ENCODE measurements at regions not wholly inside any gene's neighbourhood (a gene's known extent, or its start where the extent isn't known, plus 50 kb on each side); places are given as distances from the start of the nearest gene placed in this dataset.

- H3K9me3 ChIP-seq, result no peaks in the 10 kb centered on the region
- WGBS, 5 donors, result 83 to 92% (median 88%) methylated on average over 2 of the region's 2 CpGs
- H3K27ac ChIP-seq, result no peak overlapping the region
- intact Hi-C loops (cut with DNase I; ENCODE audit: low total_unique reads), result no loop called here
- H3K4me1 ChIP-seq, result no peaks in the 10 kb centered on the region
- H3K4me3 ChIP-seq, result no peak overlapping the region
- TF ChIP-seq POLR2A (IDR thresholded peaks at IDR 0.05) (no peak), CTCF (IDR thresholded peaks at IDR 0.05 in 8 of 11, conservative IDR thresholded peaks at IDR 0.05 in 3 of 11) (no peak), POLR2AphosphoS5 (IDR thresholded peaks at IDR 0.05) (no peak)
- no peaks in the 10 kb centered on the region for H3K36me3 ChIP-seq
- H3K27me3 ChIP-seq (replicated peaks in 1 of 7), result no peaks in the 10 kb centered on the region
- no peak for DNase-seq
These were observed 143.0 kb downstream of the NXNL2 start for GRCh38 chr9:88678008-88678407.

- H3K4me1 ChIP-seq, result no peaks in the 10 kb centered on the region
- 73 to 92% (median 87%) methylated on average over 4 of the region's 4 CpGs for WGBS, 5 donors
- H3K9me3 ChIP-seq, result no peaks in the 10 kb centered on the region
- no peak for TF ChIP-seq CTCF (IDR thresholded peaks at IDR 0.05 in 8 of 11, conservative IDR thresholded peaks at IDR 0.05 in 3 of 11)
- TF ChIP-seq POLR2AphosphoS5 (IDR thresholded peaks at IDR 0.05), result no peak
- TF ChIP-seq POLR2A (IDR thresholded peaks at IDR 0.05), result no peak
- intact Hi-C loops (cut with DNase I; ENCODE audit: low total_unique reads), result no loop called here
- no peak overlapping the region for H3K4me3 ChIP-seq
- H3K27ac ChIP-seq, result no peak overlapping the region
- H3K36me3 ChIP-seq, result no peaks in the 10 kb centered on the region
- H3K27me3 ChIP-seq (replicated peaks in 1 of 7), result no peaks in the 10 kb centered on the region
- no peak for DNase-seq
These were observed 143.5 kb downstream of the NXNL2 start for GRCh38 chr9:88678431-88678830.

GRCh38 chr9:88680041-88680440, 145.1 kb downstream of the NXNL2 start:
- Histone ChIP-seq H3K9me3 (no peaks in the 10 kb centered on the region), H3K36me3 (no peaks in the 10 kb centered on the region), H3K4me3 (no peak overlapping the region), H3K4me1 (no peaks in the 10 kb centered on the region), H3K27me3 (replicated peaks in 1 of 7) (no peaks in the 10 kb centered on the region), H3K27ac (peak overlapping the region in 1 of 8 donors; percentile 21)
- no peak for DNase-seq
- TF ChIP-seq POLR2AphosphoS5 (IDR thresholded peaks at IDR 0.05) (no peak), POLR2A (IDR thresholded peaks at IDR 0.05) (no peak)
- WGBS, 5 donors, result 78 to 89% (median 79%) methylated on average over 5 of the region's 5 CpGs
- intact Hi-C loops (cut with DNase I; ENCODE audit: low total_unique reads), result no loop called here

GRCh38 chr9:88680505-88681160, 145.7 kb downstream of the NXNL2 start:
- TF ChIP-seq POLR2A (IDR thresholded peaks at IDR 0.05), result no peak
- TF ChIP-seq POLR2AphosphoS5 (IDR thresholded peaks at IDR 0.05), result no peak
- TF ChIP-seq CTCF (IDR thresholded peaks at IDR 0.05 in 8 of 11, conservative IDR thresholded peaks at IDR 0.05 in 3 of 11), result no peak
- no peak for DNase-seq
- Histone ChIP-seq H3K9me3 (no peaks in the 10 kb centered on the region), H3K4me3 (no peak overlapping the region), H3K27me3 (replicated peaks in 1 of 7) (no peaks in the 10 kb centered on the region), H3K27ac (peak overlapping the region in 1 of 8 donors; percentile 21), H3K4me1 (no peaks in the 10 kb centered on the region), H3K36me3 (no peaks in the 10 kb centered on the region)
- WGBS, 5 donors, result 70 to 87% (median 77%) methylated on average over 8 of the region's 8 CpGs
- intact Hi-C loops (cut with DNase I; ENCODE audit: low total_unique reads), result no loop called here

Measured in spleen (tissue), 11 donors.